Heart left ventricle (tissue), 13 donors: ENCODE measurements at regions not wholly inside any gene's neighbourhood (a gene's known extent, or its start where the extent isn't known, plus 50 kb on each side); places are given as distances from the start of the nearest gene placed in this dataset.

ENCODE experiments used
- CTCF ChIP-seq, 12 donors: fragments of 200-600 bp; sonication (generic) in 4 of 12; IDR thresholded peaks; one replicate each; pipeline versions ENCODE4 v1.5.0 to v1.8.0; 2018 to 2022; ENCODE audit warnings: antibody characterized with exemption in 12 of 12, mild to moderate bottlenecking in 5 of 12
- POLR2A ChIP-seq, 2 donors: fragments of 450-650 bp; IDR thresholded peaks; one replicate each; pipeline ENCODE4 v1.6.1; 2017; ENCODE audit warnings: antibody characterized with exemption in 2 of 2, mild to moderate bottlenecking in 2 of 2, moderate library complexity in 2 of 2
- donor health status: ischemic (EF 13 %, LVEDD 7.1; RV severe dilation, severe dysfunction).
- donor health status: DM: no; HTN: yes; CAD: no.
- donor health status: DM: no; HTN: no; CAD: no.
- donor health status: ischemic (EF 25% LVEDD 6.9; RV normal size, moderate dysfunction).
- donor health status: ischemic (EF 25% LVEDD 5.7; RV mildly dilated, moderate dysfunction).
- donor health status: ischemic (EF 35%, LVEDD 5.7; RV mildly dilated, moderate dysfunction).
- donor health status: nonischemic (EF 11% LVEDD 7.7; RV severe dilation, severe dysfunction).
- donor health status: DM: yes; HTN: yes; CAD: no.
- donor health status: PGD.
- donor health status: ischemic (EF 29% LVEDD 5.4; RV normal size, mild dysfunction).
- donor health status: nonischemic (EF 23%, LVEDD 6.1; RV moderate dilation, normal function).

- no peak for TF ChIP-seq CTCF (IDR thresholded peaks at IDR 0.05)
- TF ChIP-seq POLR2A (IDR thresholded peaks at IDR 0.05): no peak
Observed at GRCh38 chr9:119429302-119429701, 60.1 kb upstream of the BRINP1 start.
